ENCODE measurements at regions not wholly inside any gene's neighbourhood (a gene's known extent, or its start where the extent isn't known, plus 50 kb on each side); places are given as distances from the start of the nearest gene placed in this dataset.
A peak's percentile ranks its signal among the peaks of the same experiment; 100 is the strongest.

DNA sequence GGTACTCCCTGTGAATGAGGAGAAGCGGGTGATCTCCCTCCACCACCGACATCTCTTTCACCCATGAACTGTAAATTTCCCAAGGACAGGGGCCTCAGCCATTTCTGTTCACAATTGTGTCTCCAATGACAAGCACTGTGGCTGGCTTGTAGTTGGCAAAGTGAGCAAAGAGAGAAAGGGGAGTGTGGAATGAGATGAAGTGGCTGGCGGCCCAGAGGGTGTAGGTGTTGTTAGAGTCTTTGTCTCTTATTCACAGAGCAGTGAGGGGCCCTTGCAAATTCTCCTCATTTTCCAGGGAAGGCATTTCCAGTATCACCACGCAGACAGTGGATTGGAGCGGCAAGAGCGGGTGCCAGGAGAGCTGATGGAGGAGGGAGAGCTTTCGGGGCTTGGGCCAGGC, 411.7 kb upstream of the EEF2KMT start:
- Mint-ChIP-seq H3K4me1 (peaks cover 23% of the 10 kb centered on the region), H3K27ac (no peak overlapping the region), H3K27me3 (ENCODE audit: low read depth) (peaks cover 17% of the 10 kb centered on the region), H3K36me3 (ENCODE audit: low read depth) (no peaks in the 10 kb centered on the region), H3K9me3 (peaks cover 3% of the 10 kb centered on the region), H3K4me3 (no peak overlapping the region)
- TF ChIP-seq, protein P1, sequence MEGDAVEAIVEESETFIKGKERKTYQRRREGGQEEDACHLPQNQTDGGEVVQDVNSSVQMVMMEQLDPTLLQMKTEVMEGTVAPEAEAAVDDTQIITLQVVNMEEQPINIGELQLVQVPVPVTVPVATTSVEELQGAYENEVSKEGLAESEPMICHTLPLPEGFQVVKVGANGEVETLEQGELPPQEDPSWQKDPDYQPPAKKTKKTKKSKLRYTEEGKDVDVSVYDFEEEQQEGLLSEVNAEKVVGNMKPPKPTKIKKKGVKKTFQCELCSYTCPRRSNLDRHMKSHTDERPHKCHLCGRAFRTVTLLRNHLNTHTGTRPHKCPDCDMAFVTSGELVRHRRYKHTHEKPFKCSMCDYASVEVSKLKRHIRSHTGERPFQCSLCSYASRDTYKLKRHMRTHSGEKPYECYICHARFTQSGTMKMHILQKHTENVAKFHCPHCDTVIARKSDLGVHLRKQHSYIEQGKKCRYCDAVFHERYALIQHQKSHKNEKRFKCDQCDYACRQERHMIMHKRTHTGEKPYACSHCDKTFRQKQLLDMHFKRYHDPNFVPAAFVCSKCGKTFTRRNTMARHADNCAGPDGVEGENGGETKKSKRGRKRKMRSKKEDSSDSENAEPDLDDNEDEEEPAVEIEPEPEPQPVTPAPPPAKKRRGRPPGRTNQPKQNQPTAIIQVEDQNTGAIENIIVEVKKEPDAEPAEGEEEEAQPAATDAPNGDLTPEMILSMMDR (IDR thresholded peaks at IDR 0.05; ENCODE audit: unreplicated experiment in 3 of 3): no peak

DNA sequence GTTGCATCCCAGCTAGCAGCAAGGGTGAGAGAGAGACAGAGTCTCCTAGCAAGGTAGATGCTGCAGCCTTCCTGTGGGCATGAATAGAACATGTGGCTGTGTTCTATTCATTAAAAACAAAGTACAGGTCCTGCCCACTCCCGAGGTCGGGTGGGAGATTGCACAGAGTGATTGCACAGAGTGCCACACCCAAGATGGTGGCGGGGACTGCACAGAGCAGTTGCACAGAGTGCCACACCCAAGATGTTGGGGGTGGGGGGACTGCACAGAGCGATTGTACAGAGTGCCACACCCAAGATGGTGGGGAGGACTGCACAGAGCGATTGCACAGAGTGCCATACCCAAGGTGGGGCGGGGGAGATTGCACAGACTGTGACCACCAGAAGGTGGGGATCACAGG, 410.8 kb upstream of the EEF2KMT start:
- Mint-ChIP-seq H3K36me3 (ENCODE audit: low read depth) (no peaks in the 10 kb centered on the region), H3K27ac (no peak overlapping the region), H3K4me3 (no peak overlapping the region), H3K4me1 (peaks cover 32% of the 10 kb centered on the region), H3K9me3 (no peaks in the 10 kb centered on the region), H3K27me3 (ENCODE audit: low read depth) (peaks cover 17% of the 10 kb centered on the region)
- TF ChIP-seq, protein P1 (IDR thresholded peaks at IDR 0.05; ENCODE audit: unreplicated experiment in 3 of 3): no peak

DNA sequence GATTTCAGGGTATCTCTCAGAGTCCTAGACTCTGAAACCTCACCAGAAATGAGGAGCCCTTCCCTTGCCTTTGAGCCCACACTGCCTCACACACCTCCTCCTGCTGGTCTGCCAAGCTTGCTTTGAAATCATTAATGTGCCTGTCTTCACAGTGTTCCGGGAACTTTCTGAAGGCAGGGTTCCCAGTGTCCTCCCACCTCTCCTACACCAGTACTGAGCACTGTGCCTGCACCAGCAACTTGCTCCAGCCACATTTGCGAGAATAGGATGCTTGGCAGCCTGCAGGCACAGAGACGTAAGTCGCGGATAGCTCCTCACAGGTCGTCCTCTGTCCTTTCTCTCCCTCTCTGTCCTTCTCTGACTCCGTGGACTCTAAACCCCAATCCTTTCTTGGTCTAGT, 408.4 kb upstream of the EEF2KMT start:
- Mint-ChIP-seq H3K4me1 (peaks cover 37% of the 10 kb centered on the region), H3K9me3 (no peaks in the 10 kb centered on the region), H3K27me3 (ENCODE audit: low read depth) (peaks cover 24% of the 10 kb centered on the region), H3K4me3 (no peak overlapping the region), H3K36me3 (ENCODE audit: low read depth) (no peaks in the 10 kb centered on the region), H3K27ac (peak overlapping the region; percentile 2 to 37 (median 22))
- TF ChIP-seq, protein P1 (IDR thresholded peaks at IDR 0.05; ENCODE audit: unreplicated experiment in 3 of 3): no peak

DNA sequence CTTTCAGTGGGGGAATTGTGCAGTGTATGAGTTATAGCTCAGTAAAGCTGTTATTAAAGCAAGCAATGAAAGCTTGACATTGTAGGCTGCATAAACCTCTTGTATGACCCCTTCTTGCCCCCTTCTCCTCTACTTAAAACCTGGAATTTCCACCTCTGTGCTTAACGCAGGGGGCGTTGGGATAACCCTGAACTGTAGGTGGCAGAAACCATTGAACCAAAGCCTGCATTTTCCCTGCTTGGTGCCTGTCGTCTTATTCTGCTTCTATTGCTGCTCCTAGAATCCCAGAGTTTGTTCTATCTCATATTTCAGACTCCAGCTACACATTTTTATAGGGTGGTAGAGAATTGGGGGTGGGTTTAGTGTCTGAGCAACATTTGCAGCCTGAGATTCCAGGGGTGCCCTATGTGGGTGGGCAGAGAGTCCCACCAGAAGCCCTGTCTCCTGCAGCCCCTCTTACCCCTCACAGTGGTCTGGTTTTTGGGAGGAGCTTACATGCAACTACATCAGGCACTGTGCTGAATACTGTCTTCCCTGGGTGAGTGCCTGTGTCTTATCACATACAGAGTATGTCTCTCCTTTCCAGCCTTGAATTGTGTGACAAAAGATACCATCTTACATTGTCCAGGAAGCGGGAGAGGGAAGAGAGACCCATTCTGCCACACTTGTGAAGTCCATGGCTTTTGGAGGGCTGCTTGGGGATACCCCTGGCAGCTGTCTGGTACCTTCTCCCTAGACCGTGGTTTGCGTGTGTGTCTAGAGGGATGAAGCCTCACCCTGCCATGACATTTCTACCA, 407.7 kb upstream of the EEF2KMT start:
- H3K4me3 Mint-ChIP-seq: no peak overlapping the region
- no peaks in the 10 kb centered on the region for H3K9me3 Mint-ChIP-seq
- H3K27ac Mint-ChIP-seq: peak overlapping the region in 1 of 3 experiments; percentile 57
- no peaks in the 10 kb centered on the region for H3K36me3 Mint-ChIP-seq (ENCODE audit: low read depth)
- H3K27me3 Mint-ChIP-seq (ENCODE audit: low read depth): peaks cover 24% of the 10 kb centered on the region
- TF ChIP-seq, protein P1 (IDR thresholded peaks at IDR 0.05; ENCODE audit: unreplicated experiment in 3 of 3): no peak
- H3K4me1 Mint-ChIP-seq: peaks cover 37% of the 10 kb centered on the region

DNA sequence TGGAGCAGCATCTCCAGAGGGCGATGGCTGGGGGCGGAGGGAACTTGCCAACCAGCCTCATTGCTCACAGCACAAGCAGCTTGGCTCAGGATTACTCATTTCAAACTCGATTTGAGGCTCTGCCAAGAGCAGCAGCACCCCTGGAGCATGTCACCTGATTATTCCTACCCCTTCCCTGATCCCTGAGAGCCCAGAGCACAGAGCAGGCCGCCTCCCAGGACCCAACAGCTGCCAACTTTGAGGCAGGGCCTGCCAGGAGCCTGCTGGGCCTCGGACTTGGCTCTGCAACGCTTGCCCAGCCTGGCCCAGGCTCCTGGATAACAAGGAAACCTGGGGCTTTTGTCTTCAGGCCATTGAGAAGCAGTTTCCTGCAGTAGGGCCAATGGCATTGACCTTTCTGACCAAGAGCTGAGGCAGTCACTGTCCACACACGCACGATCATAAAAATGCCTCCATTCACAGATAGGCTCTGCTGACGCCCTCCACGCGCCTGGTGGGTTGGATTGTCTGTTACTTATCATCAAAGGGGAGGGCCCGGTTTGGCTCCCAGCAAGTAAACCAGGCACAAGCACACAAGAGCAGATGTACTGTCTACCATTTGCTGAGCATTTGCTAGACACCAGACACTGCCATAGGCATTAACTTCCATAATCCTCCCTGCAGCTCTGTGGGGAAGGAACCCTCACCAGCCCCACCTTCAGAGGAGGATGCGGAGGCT, 406.6 kb upstream of the EEF2KMT start:
- Mint-ChIP-seq H3K27me3 (ENCODE audit: low read depth) (peaks cover 24% of the 10 kb centered on the region), H3K4me3 (peak overlapping the region in 1 of 3 experiments; percentile 50), H3K4me1 (peaks cover 37% of the 10 kb centered on the region), H3K9me3 (no peaks in the 10 kb centered on the region), H3K36me3 (ENCODE audit: low read depth) (no peaks in the 10 kb centered on the region), H3K27ac (peak overlapping the region in 2 of 3 experiments; percentile 15 to 57)
- TF ChIP-seq, protein P1 (IDR thresholded peaks at IDR 0.05; ENCODE audit: unreplicated experiment in 3 of 3): no peak

Data from nephron (organoid).